SU-DHL-6 (cell line): ENCODE measurements at regions not wholly inside any gene's neighbourhood (a gene's known extent, or its start where the extent isn't known, plus 50 kb on each side); places are given as distances from the start of the nearest gene placed in this dataset.

Experiments
- EZH2phosphoT487 ChIP-seq: fragments of 200-600 bp; sonication (generic), shearing (Covaris generic); conservative IDR thresholded peaks from 2 replicates; pipeline ENCODE4 v1.6.1; 2018; ENCODE audit warnings: mild to moderate bottlenecking, antibody characterized with exemption, low read length, moderate library complexity, mixed read lengths
- TF ChIP-seq, protein P1 (sequence below): fragments of 200-600 bp; sonication (generic); IDR thresholded peaks from one replicate; pipeline ENCODE4 v1.5.1; 2017; ENCODE audit warnings: antibody characterized with exemption, mild to moderate bottlenecking, low read length, moderate library complexity; ENCODE audit not compliant: insufficient read depth, poor library complexity, severe bottlenecking

DNA sequence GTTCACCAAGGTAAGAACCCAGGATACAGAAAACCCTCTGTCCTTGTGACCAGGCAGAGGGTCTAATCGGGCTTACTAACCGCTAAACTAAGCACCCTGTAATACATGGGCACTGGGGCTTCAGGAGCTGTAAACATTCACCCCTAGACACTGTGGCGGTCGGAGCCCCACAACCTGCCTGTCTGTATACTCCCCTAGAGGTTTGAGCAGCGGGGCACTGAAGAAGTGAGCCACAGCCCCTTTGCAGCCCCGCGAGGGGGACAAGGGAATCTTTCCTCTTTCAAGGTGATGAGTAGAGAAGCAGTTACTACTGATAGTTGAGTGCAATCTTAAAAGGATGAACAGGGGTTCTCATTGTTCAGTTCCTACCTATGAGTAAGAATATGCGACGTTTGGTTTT is 397.2 kb downstream of the AEBP2 start:
- TF ChIP-seq, protein P1, sequence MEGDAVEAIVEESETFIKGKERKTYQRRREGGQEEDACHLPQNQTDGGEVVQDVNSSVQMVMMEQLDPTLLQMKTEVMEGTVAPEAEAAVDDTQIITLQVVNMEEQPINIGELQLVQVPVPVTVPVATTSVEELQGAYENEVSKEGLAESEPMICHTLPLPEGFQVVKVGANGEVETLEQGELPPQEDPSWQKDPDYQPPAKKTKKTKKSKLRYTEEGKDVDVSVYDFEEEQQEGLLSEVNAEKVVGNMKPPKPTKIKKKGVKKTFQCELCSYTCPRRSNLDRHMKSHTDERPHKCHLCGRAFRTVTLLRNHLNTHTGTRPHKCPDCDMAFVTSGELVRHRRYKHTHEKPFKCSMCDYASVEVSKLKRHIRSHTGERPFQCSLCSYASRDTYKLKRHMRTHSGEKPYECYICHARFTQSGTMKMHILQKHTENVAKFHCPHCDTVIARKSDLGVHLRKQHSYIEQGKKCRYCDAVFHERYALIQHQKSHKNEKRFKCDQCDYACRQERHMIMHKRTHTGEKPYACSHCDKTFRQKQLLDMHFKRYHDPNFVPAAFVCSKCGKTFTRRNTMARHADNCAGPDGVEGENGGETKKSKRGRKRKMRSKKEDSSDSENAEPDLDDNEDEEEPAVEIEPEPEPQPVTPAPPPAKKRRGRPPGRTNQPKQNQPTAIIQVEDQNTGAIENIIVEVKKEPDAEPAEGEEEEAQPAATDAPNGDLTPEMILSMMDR: no peak
- TF ChIP-seq EZH2phosphoT487: no peak
